Keratinocyte (primary cell): ENCODE measurements at regions not wholly inside any gene's neighbourhood (a gene's known extent, or its start where the extent isn't known, plus 50 kb on each side); places are given as distances from the start of the nearest gene placed in this dataset.
"Not testable (repeated sequence)": the region's sequence is repeated elsewhere in the genome, so short reads cannot be mapped to it uniquely, and the experiment has no call there.

ENCODE experiments used
- DNase-seq: peaks from one replicate; pipeline ENCODE4 v3.0.0-alpha.2; 2011; ENCODE audit warnings: low read depth, missing footprints, low spot score
- FAIRE-seq: peaks from 2 replicates; lab custom pipeline; 2011; peaks lifted over from hg19 to GRCh38; lab: Jason Lieb, UNC
- H2AFZ ChIP-seq: 2 replicates; pipeline ENCODE4 v1.6.0; 2012; ENCODE audit warnings: low read length, control low read depth, inconsistent platforms; ENCODE audit not compliant: control insufficient read depth
- H3K27ac ChIP-seq: 2 replicates; pipeline ENCODE4 v1.5.1; 2011; ENCODE audit warnings: low read length; ENCODE audit not compliant: control insufficient read depth, insufficient read depth
- H3K27me3 ChIP-seq: 3 replicates; pipeline ENCODE4 v1.6.0; 2011; ENCODE audit warnings: low read length; ENCODE audit not compliant: control insufficient read depth, insufficient read depth; ENCODE audit errors: extremely low read depth
- H3K36me3 ChIP-seq, 2 experiments: 2 replicates in 1 of 2; 3 replicates in 1 of 2; pipeline ENCODE4 v1.5.1; 2011; ENCODE audit warnings: low read length in 2 of 2, mild to moderate bottlenecking in 1 of 2; ENCODE audit not compliant: control insufficient read depth in 2 of 2, insufficient read depth in 2 of 2; ENCODE audit errors: extremely low read depth in 1 of 2
- H3K4me1 ChIP-seq: 3 replicates; pipeline ENCODE4 v1.5.1; 2011; ENCODE audit warnings: low read length; ENCODE audit not compliant: control insufficient read depth, insufficient read depth; ENCODE audit errors: extremely low read depth
- H3K4me2 ChIP-seq: 3 replicates; pipeline ENCODE4 v1.6.0; 2011; ENCODE audit warnings: low read depth, low read length; ENCODE audit not compliant: control insufficient read depth, insufficient read depth; ENCODE audit errors: extremely low read depth
- H3K4me3 ChIP-seq, 3 experiments: fragments of 200-600 bp in 1 of 3; sonication (generic) in 1 of 3; 2 replicates in 2 of 3; 3 replicates in 1 of 3; pipeline ENCODE4 v1.5.1; 2011 to 2016; ENCODE audit warnings: low read length in 3 of 3, mild to moderate bottlenecking in 3 of 3, control low read depth in 2 of 3, inconsistent platforms in 1 of 3, low read depth in 1 of 3, mixed read lengths in 1 of 3, mixed run types in 1 of 3, moderate library complexity in 1 of 3; ENCODE audit not compliant: control insufficient read depth in 2 of 3, insufficient read depth in 2 of 3; ENCODE audit errors: extremely low read depth in 1 of 3
- H3K79me2 ChIP-seq: 2 replicates; pipeline ENCODE4 v1.6.0; 2012; ENCODE audit warnings: low read length; ENCODE audit not compliant: control insufficient read depth, insufficient read depth
- H3K9ac ChIP-seq: 3 replicates; pipeline ENCODE4 v1.6.0; 2011; ENCODE audit warnings: low read length; ENCODE audit not compliant: control insufficient read depth, insufficient read depth; ENCODE audit errors: extremely low read depth
- H3K9me1 ChIP-seq: 3 replicates; pipeline ENCODE4 v1.6.0; 2011; ENCODE audit warnings: low read length; ENCODE audit not compliant: control insufficient read depth, insufficient read depth; ENCODE audit errors: extremely low read depth
- H3K9me3 ChIP-seq: 2 replicates; pipeline ENCODE4 v1.5.1; 2012; ENCODE audit warnings: low read depth, low read length; ENCODE audit not compliant: control insufficient read depth
- H4K20me1 ChIP-seq: 3 replicates; pipeline ENCODE4 v1.6.0; 2011; ENCODE audit warnings: low read length; ENCODE audit not compliant: control insufficient read depth, insufficient read depth; ENCODE audit errors: extremely low read depth
- CTCF ChIP-seq, 3 experiments: IDR thresholded peaks in 1 of 3; conservative IDR thresholded peaks in 1 of 3; optimal IDR thresholded peaks in 1 of 3; 2 replicates in 2 of 3; 3 replicates in 1 of 3; pipeline versions ENCODE3 to v1.5.1; 2011; ENCODE audit warnings: low read length in 3 of 3, mild to moderate bottlenecking in 3 of 3, moderate library complexity in 2 of 3, control low read depth in 1 of 3, inconsistent platforms in 1 of 3; ENCODE audit not compliant: insufficient read depth in 2 of 3; ENCODE audit errors: extremely low read depth in 1 of 3
- EZH2 ChIP-seq: IDR thresholded peaks from one replicate; pipeline ENCODE4 v1.6.1; 2012; ENCODE audit warnings: inconsistent platforms, mild to moderate bottlenecking, low read length, moderate library complexity
- dilution Hi-C: fragments of 300-500 bp; cut with MboI; formaldehyde crosslinking; loops from one replicate; pipeline ENCODE4 v1.7.0; 2020; ENCODE audit warnings: low sequenced_read_pairs; ENCODE audit not compliant: extremely low pct_ligation_motif_present

GRCh38 chr6:11445146-11445545 is 92.4 kb upstream of the TMEM170B start:
- TF ChIP-seq EZH2 (no peak), CTCF (optimal IDR thresholded peaks at IDR 0.05 in 1 of 3, IDR thresholded peaks at IDR 0.05 in 1 of 3, conservative IDR thresholded peaks at IDR 0.05 in 1 of 3; ENCODE audit: extremely low read depth in 1 of 3, insufficient read depth in 2 of 3, low read length in 3 of 3) (no peak)
- no peaks in the 10 kb centered on the region for H3K36me3 ChIP-seq
- no peak overlapping the region for H3K4me3 ChIP-seq
- FAIRE-seq (no peak), DNase-seq (no peak)
- H2AFZ ChIP-seq = no peak overlapping the region
- H3K4me2 ChIP-seq = no peak overlapping the region
- no peaks in the 10 kb centered on the region for H3K27me3 ChIP-seq
- no peaks in the 10 kb centered on the region for H3K4me1 ChIP-seq
- no peaks in the 10 kb centered on the region for H3K79me2 ChIP-seq
- dilution Hi-C loops = no loop called here
- H3K9ac ChIP-seq = no peak overlapping the region
- H4K20me1 ChIP-seq = no peaks in the 10 kb centered on the region
- H3K27ac ChIP-seq = no peak overlapping the region
- H3K9me3 ChIP-seq = no peaks in the 10 kb centered on the region
- H3K9me1 ChIP-seq = no peaks in the 10 kb centered on the region

GRCh38 chr6:11443125-11443524 is 94.4 kb upstream of the TMEM170B start:
- H2AFZ ChIP-seq, H3K4me1 ChIP-seq, H4K20me1 ChIP-seq, H3K9me1 ChIP-seq, H3K27ac ChIP-seq, H3K9me3 ChIP-seq, H3K9ac ChIP-seq, H3K4me2 ChIP-seq, FAIRE-seq, DNase-seq, dilution Hi-C loops, H3K36me3 ChIP-seq, H3K27me3 ChIP-seq, H3K4me3 ChIP-seq, H3K79me2 ChIP-seq: not testable (repeated sequence)

GRCh38 chr6:11442495-11442894 is 95.1 kb upstream of the TMEM170B start:
- Histone ChIP-seq H3K4me2 (no peak overlapping the region), H3K4me1 (no peaks in the 10 kb centered on the region), H3K9ac (no peak overlapping the region), H4K20me1 (no peaks in the 10 kb centered on the region), H3K36me3 (no peaks in the 10 kb centered on the region), H3K27ac (no peak overlapping the region), H3K27me3 (no peaks in the 10 kb centered on the region), H3K9me1 (no peaks in the 10 kb centered on the region), H2AFZ (no peak overlapping the region), H3K9me3 (no peaks in the 10 kb centered on the region), H3K4me3 (no peak overlapping the region), H3K79me2 (no peaks in the 10 kb centered on the region)
- DNase-seq = no peak
- no peak for FAIRE-seq
- dilution Hi-C loops = no loop called here
- TF ChIP-seq EZH2 (no peak), CTCF (optimal IDR thresholded peaks at IDR 0.05 in 1 of 3, IDR thresholded peaks at IDR 0.05 in 1 of 3, conservative IDR thresholded peaks at IDR 0.05 in 1 of 3; ENCODE audit: extremely low read depth in 1 of 3, insufficient read depth in 2 of 3, low read length in 3 of 3) (no peak)
